ENCODE measurements at regions not wholly inside any gene's neighbourhood (a gene's known extent, or its start where the extent isn't known, plus 50 kb on each side); places are given as distances from the start of the nearest gene placed in this dataset.
"Not testable (repeated sequence)": the region's sequence is repeated elsewhere in the genome, so short reads cannot be mapped to it uniquely, and the experiment has no call there.

DNA sequence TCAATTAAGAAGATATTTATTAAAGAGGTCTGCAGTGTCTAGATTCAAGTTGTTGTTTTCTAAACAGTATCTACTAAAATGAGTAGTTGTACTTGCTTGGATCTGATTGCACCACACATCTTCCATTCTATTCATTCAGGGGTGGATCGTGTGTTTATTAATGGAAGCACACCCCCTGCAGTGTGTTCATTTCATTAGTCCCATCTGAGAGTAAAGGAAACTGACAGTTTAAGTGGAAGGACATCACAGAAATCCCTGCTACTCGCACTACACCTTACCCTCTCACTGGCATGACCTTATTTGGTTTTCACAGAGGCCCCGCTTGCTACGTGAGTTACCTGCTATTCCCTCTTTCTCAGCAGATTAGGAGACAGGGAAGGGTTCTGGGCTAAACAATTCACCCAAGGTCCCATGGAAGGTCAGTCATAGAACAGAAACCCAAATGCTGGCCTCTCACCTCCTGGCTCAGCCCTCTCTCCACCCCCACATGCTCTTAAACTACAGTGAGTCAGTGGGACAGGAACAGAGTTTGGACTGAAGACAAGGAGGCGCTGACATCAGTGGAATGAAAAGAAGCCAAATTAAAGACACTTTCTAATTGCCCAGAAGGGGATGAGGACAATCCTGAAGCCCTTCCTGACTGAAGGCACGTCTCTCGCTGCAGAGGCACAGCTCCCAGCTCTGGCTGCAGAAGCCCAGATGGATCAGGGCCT lies 369.2 kb upstream of the NRP1 start:
- DNase-seq, result no peak

DNA sequence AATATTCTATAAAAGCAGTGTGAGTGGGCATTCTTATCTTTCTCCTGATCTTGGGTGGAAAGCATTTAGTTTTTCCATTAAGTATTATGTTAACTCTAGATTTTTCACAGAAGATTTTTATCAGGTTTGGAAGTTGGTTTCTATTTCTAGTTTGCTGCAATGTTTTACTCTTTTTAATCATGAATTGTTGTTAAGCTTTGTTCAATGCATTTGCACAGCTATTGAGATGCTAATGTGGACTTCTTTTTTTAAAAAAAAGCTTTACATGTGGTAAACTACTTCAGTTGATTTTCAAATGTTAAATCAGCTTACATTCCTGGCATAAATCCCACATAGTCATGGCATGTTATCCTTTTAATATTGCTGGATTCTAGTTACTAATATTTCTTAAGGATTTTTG lies 363.6 kb upstream of the NRP1 start:
- DNase-seq, result no peak

DNA sequence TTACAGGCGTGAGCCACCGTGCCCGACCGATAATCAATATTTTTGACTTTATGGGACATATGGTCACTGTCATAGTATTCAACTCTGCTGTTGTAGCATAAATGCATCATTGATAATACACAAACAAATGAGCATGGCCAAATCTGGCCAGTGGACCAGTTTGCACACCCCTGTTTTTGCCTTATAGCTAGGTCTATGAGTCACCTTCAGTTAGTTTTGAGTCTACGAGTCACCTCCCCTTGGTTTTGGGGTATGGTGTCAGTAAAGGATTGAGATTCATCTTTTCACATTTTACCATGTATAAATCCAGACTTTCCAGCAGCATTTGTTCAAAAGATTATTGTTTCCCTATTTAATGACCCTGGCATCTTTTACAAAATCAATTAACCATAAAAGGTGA lies 362.5 kb upstream of the NRP1 start:
- no peak for DNase-seq

DNA sequence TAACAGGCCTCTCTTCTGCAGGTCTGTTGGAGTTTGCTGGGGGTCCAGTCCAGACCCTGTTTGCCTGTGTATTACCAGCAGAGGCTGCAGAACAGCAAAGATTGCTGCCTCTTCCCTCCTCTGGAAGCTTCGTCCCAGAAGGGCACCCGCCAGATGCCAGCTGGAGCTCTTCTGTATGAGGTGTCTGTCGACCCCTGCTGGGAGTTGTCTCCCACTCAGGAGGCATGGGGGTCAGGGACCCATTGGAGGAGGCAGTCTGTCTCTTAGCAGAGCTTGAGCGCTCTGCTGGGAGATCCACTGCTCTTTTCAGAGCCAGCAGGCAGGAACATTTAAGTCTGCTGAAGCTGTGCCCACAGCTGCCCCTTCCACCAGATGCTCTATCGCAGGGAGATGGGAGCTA lies 361.1 kb upstream of the NRP1 start:
- DNase-seq, result no peak

DNA sequence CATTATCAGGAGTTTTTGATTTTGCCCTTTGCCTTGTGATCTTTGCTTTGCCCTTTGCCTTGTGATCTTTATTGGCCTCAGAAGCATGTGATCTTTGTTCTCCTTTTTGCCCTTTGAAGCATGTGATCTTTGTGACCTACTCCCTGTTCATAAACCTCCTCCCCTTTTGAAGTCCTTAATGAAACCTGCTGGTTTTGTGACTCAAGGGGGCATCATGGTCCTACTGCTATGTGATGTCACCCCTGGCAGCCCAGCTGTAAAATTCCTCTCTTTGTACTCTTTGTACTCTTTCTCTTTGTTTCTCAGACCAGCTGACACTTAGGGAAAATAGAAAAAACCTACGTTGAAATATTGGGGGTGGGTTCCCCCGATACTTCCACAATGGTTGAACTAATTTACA lies 356.1 kb upstream of the NRP1 start:
- DNase-seq, result not testable (repeated sequence)

DNA sequence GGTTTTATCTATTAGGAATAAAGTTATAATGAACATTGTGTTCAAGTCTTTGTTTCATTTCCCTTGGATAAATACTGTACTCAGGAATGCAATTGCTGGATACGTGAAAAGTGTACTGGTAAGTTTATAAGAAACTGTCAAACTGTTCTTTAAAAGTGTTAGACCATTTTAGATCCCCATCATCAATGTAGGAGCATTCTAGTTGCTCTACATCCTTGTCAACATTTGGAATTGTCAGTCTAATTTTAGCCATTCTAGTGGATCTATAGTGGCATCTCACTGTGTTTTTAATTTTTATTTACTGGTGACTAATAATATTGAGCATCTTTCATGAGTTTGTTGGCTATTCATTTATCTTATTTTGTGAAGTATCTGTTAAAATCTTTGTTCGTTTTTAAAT lies 354.0 kb upstream of the NRP1 start:
- no peak for DNase-seq

DNA sequence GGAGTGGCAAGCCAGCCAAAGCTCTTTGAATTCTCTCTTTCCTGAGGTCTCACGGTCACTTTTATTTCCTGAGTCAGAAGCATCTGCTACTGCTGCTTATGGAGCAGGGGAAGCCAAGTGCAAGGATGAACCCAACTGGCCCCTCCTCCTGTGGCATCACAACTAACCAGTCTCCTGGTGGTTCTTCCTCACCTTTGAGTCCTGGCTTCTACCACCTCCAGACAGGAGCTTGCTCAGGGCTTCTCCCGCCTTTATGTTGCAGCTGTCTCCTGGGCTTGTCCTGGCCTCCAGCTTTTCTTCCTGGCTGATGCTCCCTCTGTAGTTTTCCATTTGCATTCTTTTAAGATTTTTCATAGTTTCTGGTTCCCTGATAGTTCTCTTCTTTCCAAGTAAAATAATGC lies 349.7 kb upstream of the NRP1 start:
- DNase-seq, result no peak

DNA sequence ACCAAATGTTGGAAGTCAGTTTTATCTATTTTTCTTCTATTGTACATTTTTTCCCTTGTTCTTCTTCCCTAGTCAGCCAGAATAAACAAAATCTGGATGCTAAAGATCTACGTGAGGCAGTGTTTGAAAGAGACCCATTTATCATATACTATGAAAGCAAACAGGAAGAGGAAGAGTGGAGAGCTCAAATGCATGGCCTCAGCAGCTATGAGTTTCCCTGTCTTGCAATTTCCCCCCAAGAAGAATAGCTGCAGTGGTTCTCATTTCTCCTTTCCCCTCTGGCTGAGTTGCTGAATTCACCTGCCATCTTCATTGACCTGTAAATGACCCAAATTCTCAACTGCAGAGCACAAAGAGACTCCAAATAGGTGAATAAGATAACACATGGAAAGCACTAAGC lies 347.1 kb upstream of the NRP1 start:
- DNase-seq, result no peak

DNA sequence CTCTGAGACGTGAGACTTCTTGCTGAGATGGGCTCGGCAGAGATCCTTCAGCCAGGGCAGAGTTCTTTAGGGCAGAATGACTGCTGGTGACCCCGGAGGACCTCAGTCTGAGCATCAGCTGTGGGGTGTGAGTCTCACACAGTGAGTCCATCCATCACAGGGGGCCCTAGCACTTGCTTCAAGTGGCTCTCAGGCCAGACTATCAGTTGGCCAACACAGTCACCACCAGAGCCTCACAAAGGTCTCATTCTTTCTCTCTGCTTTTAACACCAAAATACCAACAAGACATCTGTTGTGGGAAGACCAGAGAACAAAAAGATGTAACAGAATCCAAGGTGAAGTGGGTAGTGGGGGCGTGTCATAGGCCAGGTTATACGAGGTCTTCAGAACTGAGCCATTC lies 345.6 kb upstream of the NRP1 start:
- DNase-seq, result no peak

DNA sequence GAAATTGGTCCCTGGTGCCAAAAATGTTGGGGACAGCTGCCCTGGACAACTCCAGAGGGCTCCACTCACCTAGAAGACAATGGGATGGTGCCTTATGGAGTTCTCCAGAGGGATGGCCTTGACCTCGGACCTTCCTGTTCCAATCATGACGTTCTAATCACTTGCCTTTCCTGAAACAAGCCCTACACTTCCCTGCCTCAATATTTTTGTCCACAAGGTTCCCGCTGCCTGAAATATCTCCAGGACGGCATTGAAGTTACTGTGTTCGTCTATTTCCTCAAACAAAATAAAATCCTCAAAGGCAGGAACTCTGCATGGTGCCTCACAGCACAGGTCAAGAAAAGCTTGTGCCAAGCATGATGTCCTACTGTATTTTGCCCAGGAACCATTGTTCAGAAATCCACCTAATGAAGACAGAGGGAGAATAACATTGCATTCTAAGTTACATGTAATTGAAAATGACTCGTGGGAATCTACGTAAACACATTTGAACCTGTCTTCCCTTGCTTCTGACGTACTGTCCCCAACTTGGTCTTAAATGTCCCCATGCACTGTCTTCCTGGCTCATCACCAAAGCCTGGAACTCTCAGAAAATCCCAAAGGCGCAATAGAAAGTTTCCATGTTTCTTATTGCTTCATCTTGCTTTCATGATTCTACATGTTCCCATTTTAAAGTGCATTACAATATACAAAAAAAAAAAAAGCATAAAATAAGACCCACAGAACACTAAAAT lies 342.3 kb upstream of the NRP1 start:
- DNase-seq, result no peak

DNA sequence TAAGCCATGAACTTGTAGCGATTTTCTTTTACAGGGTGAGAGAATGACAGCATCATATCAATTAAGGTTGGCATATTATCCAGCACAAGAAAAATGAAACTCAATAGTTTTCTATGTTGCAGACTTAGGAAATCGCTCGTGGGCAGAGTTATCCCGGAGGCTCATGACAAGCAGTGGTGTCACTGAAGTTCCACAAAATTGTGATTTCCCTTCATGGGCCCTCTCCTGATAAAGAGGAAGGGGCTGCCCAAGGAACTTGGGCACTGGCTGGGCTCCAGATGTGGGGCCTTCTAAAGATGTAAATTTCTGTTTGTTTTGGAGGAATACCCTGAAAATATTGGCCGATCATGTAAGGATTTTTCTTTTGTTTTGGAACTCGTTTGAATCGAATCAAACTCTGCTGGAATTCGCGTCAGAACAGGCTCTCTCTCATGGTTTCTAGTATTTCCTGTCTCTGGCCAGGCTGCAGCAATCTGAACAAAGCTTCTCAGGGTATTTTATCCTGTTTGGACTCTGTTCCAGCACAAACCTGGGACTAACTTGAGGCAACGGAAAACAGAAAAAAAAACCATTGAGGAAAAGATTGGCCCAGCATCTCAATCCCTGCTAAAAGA lies 340.6 kb upstream of the NRP1 start:
- DNase-seq, result no peak

DNA sequence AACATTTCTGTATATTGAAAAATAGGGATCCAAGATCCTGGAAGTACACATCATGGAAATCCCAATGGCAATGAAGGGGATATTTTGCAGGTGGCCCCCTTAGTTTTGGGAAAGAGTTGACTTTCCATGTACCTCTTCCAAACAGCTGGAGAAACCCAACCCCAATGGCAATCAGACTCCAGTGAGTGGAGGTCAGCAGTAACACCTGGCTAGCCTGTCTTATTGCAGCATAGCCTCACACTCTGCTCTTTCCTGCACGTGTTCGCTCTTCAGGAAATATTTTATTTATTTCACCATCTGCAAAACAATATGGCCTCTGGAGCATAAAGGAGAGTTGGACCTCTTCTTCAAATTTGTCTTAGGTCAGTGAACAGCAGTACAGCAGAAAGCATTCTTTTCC lies 340.0 kb upstream of the NRP1 start:
- no peak for DNase-seq

DNA sequence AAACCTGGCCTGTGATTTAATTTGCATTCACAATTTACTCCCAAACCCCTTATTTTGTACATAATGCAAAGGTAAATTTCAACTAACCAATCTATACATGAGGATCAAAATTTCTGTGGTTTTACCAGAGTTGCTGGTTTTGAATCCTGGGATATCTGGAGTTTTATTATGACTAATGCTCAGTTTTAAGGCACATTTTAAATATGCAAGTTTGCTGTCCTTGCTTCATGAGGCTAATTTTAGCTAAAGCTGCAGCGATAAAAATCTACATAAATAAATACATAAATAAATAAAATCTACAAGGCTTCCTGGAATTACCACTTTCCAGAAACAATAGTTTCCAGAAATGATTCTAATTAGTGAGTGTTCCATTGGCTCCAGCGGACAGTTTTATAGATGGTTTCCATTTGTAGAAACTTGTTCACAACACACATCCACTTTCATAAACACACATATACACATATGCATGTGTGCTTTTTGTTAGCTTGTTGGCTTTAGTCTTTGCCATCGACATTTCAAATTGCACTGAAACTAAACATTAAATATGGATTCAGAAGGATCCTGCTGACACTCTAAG lies 339.5 kb upstream of the NRP1 start:
- DNase-seq, result no peak

DNA sequence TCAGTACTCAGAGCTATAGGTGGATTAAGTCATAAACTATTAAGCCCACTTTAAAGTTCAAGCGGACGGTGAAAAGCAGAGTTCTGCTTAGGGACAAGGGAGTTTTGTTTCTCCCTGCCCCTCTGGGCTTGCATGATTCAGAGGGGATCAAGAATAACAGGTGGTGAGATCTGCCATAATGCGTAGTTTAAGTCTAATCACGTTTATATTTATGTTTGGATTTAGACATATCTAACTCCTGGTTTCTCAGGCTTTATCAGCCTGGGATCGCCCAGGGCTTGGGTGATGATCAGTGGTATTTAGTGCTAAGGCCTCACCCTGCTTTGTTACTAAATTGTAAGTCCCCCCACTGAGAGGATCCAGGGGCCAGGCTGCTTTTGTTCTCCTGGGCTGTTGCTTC lies 335.4 kb upstream of the NRP1 start:
- DNase-seq, result no peak

DNA sequence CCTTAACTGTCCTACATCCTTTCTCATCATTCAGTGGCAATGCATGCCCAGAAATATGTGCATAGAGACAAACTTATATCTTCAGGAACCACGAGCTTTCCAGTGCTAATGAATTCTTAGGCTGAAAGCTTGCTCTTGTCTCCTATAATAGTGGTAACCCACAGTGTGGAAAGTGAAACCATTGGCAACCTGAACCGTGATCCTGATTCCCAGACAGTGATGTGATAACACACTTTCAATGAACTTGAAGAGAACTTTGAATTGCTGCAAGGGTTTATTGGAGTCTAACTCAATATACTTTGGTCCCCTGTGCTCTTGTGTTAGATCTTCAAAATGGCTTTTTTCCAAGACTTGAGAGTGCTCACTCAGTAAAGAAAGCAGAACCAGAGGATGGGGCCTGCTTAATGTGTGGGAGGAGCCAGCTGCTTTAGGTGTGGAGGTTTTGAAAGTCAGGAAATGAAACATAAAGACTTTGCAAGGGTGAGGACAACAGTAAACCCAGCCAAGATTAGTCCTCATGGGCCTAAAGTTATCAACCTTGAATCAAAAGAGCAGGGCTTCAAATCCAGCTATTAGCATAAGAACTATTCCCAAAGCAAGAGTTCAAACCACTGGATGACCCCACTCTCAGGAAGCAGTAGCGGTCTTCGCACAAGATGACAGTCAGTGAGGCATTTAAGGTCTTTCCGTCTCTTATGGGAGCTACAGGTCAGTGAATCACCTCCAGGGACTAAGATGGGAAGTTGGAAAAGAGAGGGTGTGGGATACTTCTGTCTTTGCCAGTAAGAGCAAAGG lies 332.4 kb upstream of the NRP1 start:
- DNase-seq, result no peak

DNA sequence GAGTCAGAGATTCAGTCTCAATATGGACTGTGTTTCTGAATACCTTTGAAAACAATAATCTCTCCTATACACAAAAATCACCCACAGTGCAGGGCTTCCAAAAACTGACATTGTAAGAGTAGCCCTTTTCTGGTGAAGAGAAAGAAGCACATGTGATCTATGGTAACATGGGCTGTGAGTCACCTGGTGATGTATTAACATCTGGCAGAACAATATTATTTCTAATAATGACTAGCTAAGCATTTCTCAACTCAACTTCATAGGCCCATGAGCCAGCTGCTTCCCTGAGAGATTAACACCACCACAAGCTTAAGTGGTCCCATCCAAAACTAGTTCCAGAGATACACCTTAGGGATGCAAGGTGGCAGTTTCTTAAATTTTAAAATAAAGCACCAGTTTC lies 331.0 kb upstream of the NRP1 start:
- DNase-seq, result no peak

DNA sequence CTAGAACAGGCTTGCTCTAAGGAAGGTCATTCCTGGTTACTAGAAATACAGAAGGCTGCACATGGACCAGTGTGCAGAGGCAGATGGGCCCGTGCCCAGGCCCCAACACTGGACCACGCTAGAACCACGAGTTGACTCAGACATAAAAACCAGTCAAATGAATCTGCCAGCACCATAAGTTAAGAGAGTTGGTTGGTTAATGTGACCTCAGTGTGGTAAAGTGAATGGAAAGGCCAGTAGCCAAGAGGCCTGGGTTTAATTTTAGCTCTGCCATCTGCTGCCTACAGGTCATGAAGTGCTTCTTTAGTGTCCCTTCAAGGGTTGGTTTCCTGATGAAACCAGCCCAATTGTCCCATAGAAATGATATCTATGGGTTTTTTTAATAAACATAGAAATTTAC lies 329.6 kb upstream of the NRP1 start:
- no peak for DNase-seq

DNA sequence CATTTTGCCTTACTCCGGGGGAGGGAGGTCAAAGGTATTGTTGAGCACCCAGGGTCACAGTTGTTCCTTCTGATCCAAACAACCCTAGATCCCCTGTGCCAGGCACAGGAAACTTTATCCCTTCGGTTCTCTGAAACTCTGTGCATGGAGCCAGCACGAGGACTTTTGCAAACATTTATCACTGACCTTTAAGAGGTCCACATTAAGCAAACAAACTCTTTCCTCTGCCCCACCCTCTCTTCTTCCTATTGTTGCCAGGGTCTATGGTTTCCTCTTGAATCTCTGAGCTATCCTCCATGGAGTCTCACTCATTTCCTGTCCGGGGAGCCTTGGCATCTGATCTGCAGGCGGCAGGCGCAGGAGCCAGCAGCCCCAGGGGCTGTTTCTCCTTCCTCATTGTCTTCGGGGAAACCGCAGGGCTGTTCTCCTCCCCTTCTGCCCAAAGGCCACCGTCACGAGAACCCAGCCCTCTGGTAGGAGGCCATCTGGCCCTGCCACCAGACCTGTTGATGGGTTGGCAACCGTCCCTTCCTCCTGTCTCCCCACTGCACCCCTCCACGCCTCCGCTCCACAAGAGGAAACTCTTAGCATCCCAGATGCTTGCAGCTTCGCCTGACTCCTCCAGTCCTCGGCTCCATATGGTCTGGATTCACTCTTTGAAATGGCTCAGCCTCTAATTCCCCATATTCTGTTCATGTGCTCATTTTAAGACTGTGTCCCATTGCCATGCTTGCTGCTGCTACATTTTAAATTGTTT lies 327.3 kb upstream of the NRP1 start:
- no peak for DNase-seq

DNA sequence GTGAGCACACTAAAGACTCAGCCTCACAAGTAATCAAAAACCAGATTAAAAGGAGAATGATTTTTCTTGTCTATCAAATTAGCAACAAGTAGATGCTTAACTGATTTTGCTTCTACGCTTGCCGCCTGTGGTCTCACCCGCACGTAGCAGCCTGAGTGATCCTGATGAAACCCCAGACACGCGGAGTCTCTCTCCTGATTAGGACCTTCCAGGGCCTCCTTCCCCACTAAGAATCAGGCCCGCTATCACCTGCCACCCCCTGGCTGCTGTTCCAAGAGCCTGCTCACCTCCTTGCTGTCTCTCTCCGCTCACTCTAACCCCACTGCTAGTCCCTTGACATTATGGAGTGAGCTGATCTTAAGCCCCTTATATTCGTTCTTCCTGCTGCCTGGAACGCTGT lies 325.9 kb upstream of the NRP1 start:
- no peak for DNase-seq

DNA sequence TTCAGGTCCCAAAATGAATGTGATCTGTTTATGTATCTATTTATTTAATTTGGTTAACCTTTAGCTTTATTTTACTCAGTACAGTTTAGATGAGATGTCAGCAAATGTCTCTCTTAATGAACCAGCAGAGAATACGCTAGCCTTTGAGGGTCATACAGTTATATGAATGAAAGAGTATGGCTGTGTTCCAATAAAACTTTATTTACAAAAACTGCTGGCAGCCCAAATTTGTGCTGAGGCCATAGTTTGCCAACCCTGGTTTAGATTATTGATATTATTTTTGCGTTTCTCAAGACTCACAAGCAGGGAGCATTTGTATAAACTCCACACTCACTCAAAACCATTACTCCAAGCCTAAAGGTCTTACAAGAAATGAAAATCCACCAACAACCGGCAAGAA lies 323.4 kb upstream of the NRP1 start:
- DNase-seq, result no peak

DNA sequence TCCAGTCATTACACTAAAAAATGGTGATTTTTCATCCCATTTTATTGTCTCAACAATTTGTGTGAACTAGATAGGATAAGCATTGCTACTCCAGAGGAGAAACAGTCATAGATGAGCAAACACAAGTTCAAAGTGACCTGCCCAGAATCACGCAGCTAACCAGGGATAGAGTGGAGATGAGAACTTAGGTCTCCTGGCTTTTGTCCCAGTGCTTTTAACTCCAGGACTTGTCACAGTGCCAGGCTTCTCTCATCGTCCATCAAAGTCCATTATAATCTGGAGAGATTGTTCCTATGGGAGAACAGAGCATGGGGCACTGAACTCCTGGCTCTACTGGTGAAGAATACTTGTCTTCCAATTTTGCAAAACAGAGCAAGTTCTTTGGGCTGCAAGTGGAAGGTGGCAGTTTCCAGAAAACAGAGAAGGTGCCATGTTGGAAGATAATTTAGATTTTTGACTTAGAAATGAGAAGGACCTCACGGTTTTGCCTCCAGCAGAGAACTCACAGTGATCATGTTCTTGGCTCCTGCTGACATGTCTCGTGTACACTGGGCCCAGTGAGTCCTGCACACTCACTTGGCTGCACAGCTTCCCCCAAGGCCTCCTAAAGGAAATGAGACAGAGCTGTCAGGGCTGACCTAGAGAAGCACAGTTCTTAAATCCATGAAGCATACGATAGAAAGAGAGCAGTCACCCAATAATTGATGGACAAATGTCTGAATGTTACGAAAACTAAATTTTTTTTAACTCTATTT lies 322.9 kb upstream of the NRP1 start:
- DNase-seq, result no peak

Measured in renal pelvis (tissue), 1 donor.